Choroid plexus epithelial cell (primary cell): ENCODE measurements at regions not wholly inside any gene's neighbourhood (a gene's known extent, or its start where the extent isn't known, plus 50 kb on each side); places are given as distances from the start of the nearest gene placed in this dataset.

Source experiments
- DNase-seq: peaks from one replicate; pipeline ENCODE4 v3.0.0-alpha.2; 2010; ENCODE audit warnings: low read depth
- H3K4me3 ChIP-seq: 2 replicates; pipeline ENCODE4 v1.5.1; 2011; ENCODE audit warnings: low read depth, mild to moderate bottlenecking, control low read depth, low read length, moderate library complexity
- TF ChIP-seq, protein P1 (sequence below): conservative IDR thresholded peaks from 2 replicates; pipeline ENCODE4 v1.5.1; 2011; ENCODE audit warnings: low read depth, mild to moderate bottlenecking, control low read depth, inconsistent platforms, low read length, moderate library complexity

DNA sequence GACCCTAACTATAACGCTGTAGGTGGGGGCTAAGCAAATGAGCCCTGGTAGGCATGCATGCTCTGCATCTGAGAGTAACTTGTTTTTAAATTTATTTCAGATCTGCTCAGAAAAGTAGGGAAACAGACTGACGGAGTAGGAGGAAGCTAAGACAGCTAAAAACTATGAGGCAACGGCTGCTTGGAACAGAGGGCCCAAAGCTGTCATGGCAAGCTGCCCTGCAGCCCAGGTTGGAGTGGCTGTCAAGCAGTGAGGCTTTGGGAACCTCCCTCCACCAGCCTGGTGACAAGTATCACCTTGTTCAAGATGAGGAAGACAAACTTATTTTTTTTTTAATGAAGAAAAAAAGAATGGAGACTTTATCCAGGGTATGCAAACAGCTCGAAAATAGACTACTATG lies 439.8 kb downstream of the NLGN4X start:
- no peak overlapping the region for H3K4me3 ChIP-seq
- no peak for DNase-seq
- TF ChIP-seq, protein P1, sequence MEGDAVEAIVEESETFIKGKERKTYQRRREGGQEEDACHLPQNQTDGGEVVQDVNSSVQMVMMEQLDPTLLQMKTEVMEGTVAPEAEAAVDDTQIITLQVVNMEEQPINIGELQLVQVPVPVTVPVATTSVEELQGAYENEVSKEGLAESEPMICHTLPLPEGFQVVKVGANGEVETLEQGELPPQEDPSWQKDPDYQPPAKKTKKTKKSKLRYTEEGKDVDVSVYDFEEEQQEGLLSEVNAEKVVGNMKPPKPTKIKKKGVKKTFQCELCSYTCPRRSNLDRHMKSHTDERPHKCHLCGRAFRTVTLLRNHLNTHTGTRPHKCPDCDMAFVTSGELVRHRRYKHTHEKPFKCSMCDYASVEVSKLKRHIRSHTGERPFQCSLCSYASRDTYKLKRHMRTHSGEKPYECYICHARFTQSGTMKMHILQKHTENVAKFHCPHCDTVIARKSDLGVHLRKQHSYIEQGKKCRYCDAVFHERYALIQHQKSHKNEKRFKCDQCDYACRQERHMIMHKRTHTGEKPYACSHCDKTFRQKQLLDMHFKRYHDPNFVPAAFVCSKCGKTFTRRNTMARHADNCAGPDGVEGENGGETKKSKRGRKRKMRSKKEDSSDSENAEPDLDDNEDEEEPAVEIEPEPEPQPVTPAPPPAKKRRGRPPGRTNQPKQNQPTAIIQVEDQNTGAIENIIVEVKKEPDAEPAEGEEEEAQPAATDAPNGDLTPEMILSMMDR, result no peak

DNA sequence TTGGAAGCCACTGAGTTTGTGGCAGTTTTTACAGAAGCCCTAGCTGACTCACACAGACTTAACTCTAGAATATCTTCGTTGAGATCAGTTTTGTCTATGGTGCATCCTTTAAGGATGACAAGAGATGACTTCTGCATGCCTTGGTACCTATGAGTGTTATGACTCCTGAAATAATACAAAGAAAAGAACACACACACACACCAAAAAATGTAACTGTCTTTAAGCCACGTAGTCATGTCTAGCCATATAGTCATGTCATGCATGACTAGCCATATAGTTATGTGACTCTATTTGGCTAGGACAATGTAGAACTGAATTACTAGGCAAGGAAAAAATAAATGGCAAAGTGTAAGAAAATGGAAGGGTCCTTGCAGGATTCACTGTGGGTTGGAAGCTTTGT lies 447.8 kb downstream of the NLGN4X start:
- H3K4me3 ChIP-seq, result no peak overlapping the region
- TF ChIP-seq, protein P1, result no peak
- no peak for DNase-seq

DNA sequence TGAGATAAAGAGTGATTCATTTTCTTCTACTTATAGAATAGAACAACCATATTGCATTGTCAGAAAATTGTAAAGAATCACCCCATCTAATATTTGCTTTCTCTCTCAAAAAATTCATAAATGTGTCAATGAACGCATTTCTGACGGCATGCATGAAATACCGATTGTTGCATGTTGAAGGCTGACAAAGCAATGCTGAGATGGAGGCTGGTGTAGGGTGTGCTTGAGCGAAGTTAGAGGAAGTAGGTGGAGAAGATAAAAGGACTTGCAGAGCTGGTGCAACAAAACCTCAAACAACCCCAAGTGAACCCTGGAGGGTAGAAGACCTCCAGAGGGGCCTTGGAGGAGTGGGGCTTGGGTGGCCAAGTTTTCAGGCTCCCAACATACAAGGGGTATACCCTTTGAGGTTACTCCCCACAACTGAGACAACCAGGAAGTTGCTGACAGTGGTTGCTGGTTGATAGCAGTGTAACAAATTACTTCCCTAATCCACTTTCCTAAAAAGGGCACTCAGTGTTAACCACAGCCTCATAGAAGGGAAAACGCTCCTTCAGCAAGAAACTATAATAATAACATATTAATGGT lies 452.7 kb downstream of the NLGN4X start:
- no peak overlapping the region for H3K4me3 ChIP-seq
- TF ChIP-seq, protein P1, result no peak
- no peak for DNase-seq

DNA sequence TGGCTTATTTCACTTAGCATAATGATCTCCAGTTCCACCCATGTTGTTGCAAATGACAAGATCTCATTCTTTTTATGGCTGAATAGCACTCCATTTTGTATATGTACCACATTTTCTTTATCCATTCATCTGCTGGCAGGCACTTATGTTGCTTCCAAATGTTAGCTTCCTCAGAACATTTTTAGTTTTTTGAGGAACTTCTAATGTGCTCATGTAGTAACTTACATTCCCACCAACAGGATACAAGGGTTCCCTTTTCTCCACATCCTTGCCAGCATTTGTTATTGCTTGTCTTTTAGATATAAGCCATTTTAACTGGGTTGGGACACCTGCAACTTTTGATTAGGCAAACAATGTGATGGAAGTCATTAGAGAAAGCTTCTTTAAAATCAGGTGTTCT lies 454.2 kb downstream of the NLGN4X start:
- no peak for DNase-seq

DNA sequence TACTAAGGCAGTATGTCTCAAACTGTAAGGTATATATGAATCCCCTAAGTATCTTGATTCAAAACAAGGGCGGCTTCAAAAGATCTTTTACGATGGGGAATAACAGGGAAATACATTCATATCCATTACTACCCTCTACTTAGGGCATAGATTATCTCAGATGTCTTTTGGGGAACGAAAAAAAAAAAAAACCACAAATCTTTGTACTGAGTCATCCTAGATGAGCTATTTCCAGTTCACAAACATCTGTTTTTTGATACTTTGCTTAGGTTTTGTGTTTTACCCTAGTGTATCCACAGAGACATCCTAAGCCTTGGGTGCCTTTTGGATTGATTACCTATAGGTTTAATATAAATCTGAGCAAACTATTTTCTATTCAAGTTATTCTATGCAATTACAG lies 457.2 kb downstream of the NLGN4X start:
- TF ChIP-seq, protein P1, result no peak
- no peak for DNase-seq
- no peak overlapping the region for H3K4me3 ChIP-seq

More for the DNA sequence above, 454.2 kb downstream of the NLGN4X start:
- no peak overlapping the region for H3K4me3 ChIP-seq
- TF ChIP-seq, protein P1, result no peak

DNA sequence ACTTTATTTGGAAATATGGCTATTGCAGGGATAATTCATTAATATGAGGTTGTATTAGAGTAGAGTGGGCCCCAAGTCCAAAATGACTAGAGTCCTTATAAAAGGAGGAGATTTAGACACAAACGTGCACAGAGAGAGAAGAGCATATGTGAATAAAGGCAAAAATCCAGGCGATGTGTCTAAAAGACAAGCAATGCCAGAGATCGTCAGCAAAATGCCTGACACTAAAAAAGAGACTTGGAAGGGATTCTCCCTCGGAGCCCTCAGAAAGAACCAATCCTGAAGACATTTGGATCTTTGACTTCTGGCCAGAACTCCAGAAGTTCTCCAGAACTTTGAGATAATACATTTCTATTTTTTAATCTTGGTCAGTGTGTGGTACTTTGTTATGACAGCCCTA lies 472.1 kb downstream of the NLGN4X start:
- DNase-seq, result no peak
- TF ChIP-seq, protein P1, result no peak
- no peak overlapping the region for H3K4me3 ChIP-seq

DNA sequence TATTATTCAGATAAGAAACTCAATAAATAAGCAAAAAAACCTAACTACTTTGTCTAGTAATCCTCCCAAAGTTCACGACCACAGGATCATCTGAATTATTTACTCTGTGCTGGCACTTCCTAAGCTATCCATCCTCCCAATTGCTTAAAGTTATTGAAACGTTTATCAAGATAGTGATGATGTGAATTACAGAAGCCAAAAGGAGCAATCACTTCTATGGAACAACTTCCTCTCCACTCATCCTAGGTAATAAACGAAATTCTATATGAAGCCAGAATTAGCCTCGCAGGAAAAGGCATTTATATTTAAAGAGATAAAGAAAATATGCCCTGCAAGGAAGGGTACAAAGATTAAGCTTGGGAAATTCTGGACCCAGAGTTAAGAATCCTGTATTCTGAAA lies 475.4 kb downstream of the NLGN4X start:
- H3K4me3 ChIP-seq, result no peak overlapping the region
- DNase-seq, result no peak
- TF ChIP-seq, protein P1, result no peak
